SK-N-MC (cell line): ENCODE measurements at regions not wholly inside any gene's neighbourhood (a gene's known extent, or its start where the extent isn't known, plus 50 kb on each side); places are given as distances from the start of the nearest gene placed in this dataset.

Experiments used
- EZH2 ChIP-seq: fragments of 200-600 bp; sonication (generic); IDR thresholded peaks from one replicate; pipeline ENCODE4 v1.6.1; 2017; ENCODE audit warnings: antibody characterized with exemption
- FOXP2 ChIP-seq: optimal IDR thresholded peaks from 2 replicates; pipeline ENCODE3; 2011; ENCODE audit warnings: mild to moderate bottlenecking, moderate library complexity; ENCODE audit not compliant: insufficient read depth; ENCODE audit errors: extremely low read length, control extremely low read depth
- POLR2AphosphoS5 ChIP-seq: IDR thresholded peaks from 2 replicates; pipeline ENCODE4 v1.6.1; 2012; ENCODE audit warnings: mild to moderate bottlenecking, low read depth, low read length, borderline replicate concordance

DNA sequence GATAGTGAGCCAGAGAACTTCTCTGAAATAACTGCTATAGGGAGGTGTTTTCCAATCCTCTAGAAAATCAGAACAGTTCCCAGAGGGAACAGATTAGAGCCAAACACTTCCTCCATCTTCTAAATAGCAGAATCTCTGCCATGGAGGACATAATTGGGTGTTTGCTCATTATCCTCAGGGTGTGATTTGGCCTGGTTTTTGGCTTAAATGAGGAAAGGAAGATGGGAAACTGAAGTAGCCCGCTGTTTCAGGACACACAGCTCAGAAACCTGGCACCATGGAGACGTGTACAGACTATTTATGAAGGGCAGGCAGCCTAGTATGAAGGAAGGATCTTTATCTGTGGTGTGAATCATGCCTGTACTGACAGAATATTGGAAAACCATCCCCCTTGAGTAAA, 231.7 kb upstream of the PRKD1 start:
- TF ChIP-seq EZH2 = no peak
- TF ChIP-seq POLR2AphosphoS5 = no peak
- no peak for TF ChIP-seq FOXP2
